H1 (cell line): ENCODE measurements at regions not wholly inside any gene's neighbourhood (a gene's known extent, or its start where the extent isn't known, plus 50 kb on each side); places are given as distances from the start of the nearest gene placed in this dataset.

ENCODE experiments used
- CTCF ChIA-PET: fragments of 300-600 bp; sonication (Branson Sonifier 250); formaldehyde crosslinking; loops from one replicate; lab custom pipeline; 2021; ENCODE audit not compliant: partially characterized antibody; lab: Charles Lee
- POLR2A ChIA-PET: fragments of 300-600 bp; sonication (Branson Sonifier 250); formaldehyde crosslinking; loops from one replicate; lab custom pipeline; 2021; ENCODE audit warnings: inconsistent platforms; ENCODE audit not compliant: partially characterized antibody; lab: Charles Lee
- DNase-seq, 2 experiments: peaks; one replicate each; pipeline versions ENCODE4 v3.0.0 to v3.0.0-alpha.2; 2010 to 2022; ENCODE audit warnings: low spot score in 2 of 2, low read depth in 1 of 2, mixed read lengths in 1 of 2
- FAIRE-seq: peaks from 2 replicates; lab custom pipeline; 2011; peaks lifted over from hg19 to GRCh38; lab: Jason Lieb, UNC
- H2AFZ ChIP-seq: 2 replicates; pipeline ENCODE4 v1.8.1; 2012; ENCODE audit warnings: low read length, inconsistent platforms
- H2AK5ac ChIP-seq: 2 replicates; pipeline ENCODE4 v1.6.1; 2013; ENCODE audit warnings: low read depth, low read length
- H2BK120ac ChIP-seq: replicated peaks from 2 replicates; pipeline ENCODE3; 2013; ENCODE audit warnings: low read depth, low read length, inconsistent platforms
- H2BK12ac ChIP-seq: 2 replicates; pipeline ENCODE4 v1.6.1; 2013; ENCODE audit warnings: low read depth, low read length
- H2BK15ac ChIP-seq: 2 replicates; pipeline ENCODE4 v1.6.1; 2013; ENCODE audit warnings: low read length
- H2BK20ac ChIP-seq: 2 replicates; pipeline ENCODE4 v1.6.1; 2013; ENCODE audit warnings: low read length
- H2BK5ac ChIP-seq: 2 replicates; pipeline ENCODE4 v1.6.1; 2013; ENCODE audit warnings: low read depth, low read length
- H3K14ac ChIP-seq: 2 replicates; pipeline ENCODE4 v1.6.1; 2013; ENCODE audit warnings: inconsistent platforms; ENCODE audit not compliant: insufficient read length
- H3K18ac ChIP-seq: 2 replicates; pipeline ENCODE4 v1.6.1; 2013; ENCODE audit warnings: low read length; ENCODE audit errors: extremely low read depth
- H3K23ac ChIP-seq: 2 replicates; pipeline ENCODE4 v1.6.1; 2013; ENCODE audit warnings: inconsistent platforms; ENCODE audit not compliant: insufficient read length
- H3K23me2 ChIP-seq: 2 replicates; pipeline ENCODE4 v1.6.1; 2013; ENCODE audit warnings: low read depth, low read length
- H3K27ac ChIP-seq: 2 replicates; pipeline ENCODE4 v1.6.1; 2011; ENCODE audit warnings: low read depth, low read length, inconsistent platforms
- H3K27me3 ChIP-seq, 4 experiments: replicated peaks in 1 of 4; 1 replicate in 1 of 4; 2 replicates in 3 of 4; pipeline versions ENCODE4 v1.6.1 to v1.8.1; 2011 to 2013; ENCODE audit warnings: low read length in 3 of 4, mild to moderate bottlenecking in 3 of 4, inconsistent platforms in 2 of 4, mixed read lengths in 2 of 4, moderate library complexity in 1 of 4; ENCODE audit not compliant: control insufficient read depth in 3 of 4, insufficient read depth in 3 of 4; ENCODE audit errors: extremely low read depth in 1 of 4
- H3K36me3 ChIP-seq, 4 experiments: 2 replicates each; pipeline versions ENCODE4 v1.6.1 to v1.8.1; 2011 to 2013; ENCODE audit warnings: mild to moderate bottlenecking in 4 of 4, low read length in 3 of 4, moderate library complexity in 2 of 4, control low read depth in 1 of 4, inconsistent platforms in 1 of 4; ENCODE audit not compliant: insufficient read depth in 4 of 4, control insufficient read depth in 2 of 4
- H3K4ac ChIP-seq: replicated peaks from 2 replicates; pipeline ENCODE3; 2013; ENCODE audit warnings: low read length, low read depth, mixed read lengths, inconsistent platforms; ENCODE audit not compliant: insufficient read length
- H3K4me1 ChIP-seq, 4 experiments: replicated peaks in 1 of 4; 1 replicate in 1 of 4; 2 replicates in 3 of 4; pipeline versions ENCODE4 v1.6.1 to v1.8.1; 2011 to 2013; ENCODE audit warnings: low read length in 3 of 4, inconsistent platforms in 2 of 4, mixed read lengths in 1 of 4; ENCODE audit not compliant: insufficient read depth in 4 of 4, control insufficient read depth in 3 of 4
- H3K4me2 ChIP-seq, 2 experiments: 2 replicates each; pipeline versions ENCODE4 v1.6.1 to v1.8.1; 2011 to 2013; ENCODE audit warnings: low read depth in 2 of 2, low read length in 2 of 2, control low read depth in 1 of 2, inconsistent platforms in 1 of 2, mild to moderate bottlenecking in 1 of 2; ENCODE audit not compliant: insufficient read depth in 1 of 2
- H3K4me3 ChIP-seq, 4 experiments: fragments of 200-600, 300-600 bp in 1 of 4; sonication (generic), shearing (Covaris generic), sonication (Bioruptor Twin) in 1 of 4; 2 replicates each; pipeline versions ENCODE4 v1.5.1 to v1.8.1; 2011 to 2016; ENCODE audit warnings: low read length in 4 of 4, low read depth in 3 of 4, control low read depth in 2 of 4, inconsistent platforms in 2 of 4, mild to moderate bottlenecking in 2 of 4, mixed read lengths in 1 of 4, moderate library complexity in 1 of 4; ENCODE audit not compliant: insufficient read depth in 2 of 4; ENCODE audit errors: extremely low read depth in 1 of 4
- H3K56ac ChIP-seq: replicated peaks from 2 replicates; pipeline ENCODE3; 2013; ENCODE audit warnings: low read depth, mild to moderate bottlenecking, mixed read lengths, low read length, inconsistent platforms; ENCODE audit not compliant: insufficient read length
- H3K79me1 ChIP-seq: 2 replicates; pipeline ENCODE4 v1.6.1; 2013; ENCODE audit warnings: low read depth, low read length, control low read depth
- H3K79me2 ChIP-seq, 2 experiments: 2 replicates each; pipeline versions ENCODE4 v1.6.1 to v1.8.1; 2012 to 2013; ENCODE audit warnings: low read length in 2 of 2, mild to moderate bottlenecking in 2 of 2, inconsistent platforms in 1 of 2; ENCODE audit not compliant: insufficient read depth in 2 of 2, control insufficient read depth in 1 of 2
- H3K9ac ChIP-seq, 4 experiments: replicated peaks in 1 of 4; 1 replicate in 1 of 4; 2 replicates in 3 of 4; pipeline versions ENCODE4 v1.6.1 to v1.8.1; 2011 to 2013; ENCODE audit warnings: low read depth in 3 of 4, low read length in 3 of 4, control low read depth in 2 of 4, mild to moderate bottlenecking in 2 of 4, moderate library complexity in 2 of 4, inconsistent platforms in 1 of 4; ENCODE audit errors: extremely low read depth in 1 of 4
- H3K9me3 ChIP-seq, 2 experiments: 2 replicates each; pipeline versions ENCODE4 v1.6.1 to v1.8.1; 2012 to 2013; ENCODE audit warnings: mild to moderate bottlenecking in 2 of 2, moderate library complexity in 2 of 2, control low read depth in 1 of 2, inconsistent platforms in 1 of 2, low read depth in 1 of 2, low read length in 1 of 2, mixed read lengths in 1 of 2; ENCODE audit not compliant: insufficient read depth in 2 of 2
- H4K20me1 ChIP-seq, 2 experiments: replicated peaks in 1 of 2; 2 replicates each; pipeline versions ENCODE3 to v1.8.1; 2011 to 2013; ENCODE audit warnings: inconsistent platforms in 2 of 2, low read length in 2 of 2, mild to moderate bottlenecking in 1 of 2; ENCODE audit not compliant: insufficient read depth in 2 of 2, control insufficient read depth in 1 of 2
- H4K5ac ChIP-seq: 2 replicates; pipeline ENCODE4 v1.6.1; 2013; ENCODE audit warnings: low read length, low read depth, mixed read lengths, inconsistent platforms; ENCODE audit not compliant: insufficient read length
- H4K8ac ChIP-seq: 2 replicates; pipeline ENCODE4 v1.8.0; 2013; ENCODE audit warnings: mild to moderate bottlenecking, moderate library complexity, low read length, inconsistent platforms; ENCODE audit not compliant: insufficient read depth; ENCODE audit errors: extremely low read depth
- H4K91ac ChIP-seq: replicated peaks from 2 replicates; pipeline ENCODE3; 2013; ENCODE audit warnings: low read length, mixed read lengths, inconsistent platforms; ENCODE audit not compliant: insufficient read length
- KDM1A ChIP-seq: fragments of 200-600, 300-600 bp; sonication (generic); IDR thresholded peaks from 2 replicates; pipeline ENCODE4 v1.7.1; 2016; ENCODE audit warnings: mild to moderate bottlenecking, low read length, borderline replicate concordance
- WGBS, 2 experiments: shearing (Covaris generic) in 1 of 2; methylation state at CpG; one replicate each; pipeline versions ENCODE4 v1.1.6 to v1.1.7; 2013 to 2015; ENCODE audit warnings: low lambda C conversion rate in 2 of 2, mixed read lengths in 2 of 2, inconsistent platforms in 1 of 2, low coverage in 1 of 2, missing lambda C conversion rate in 1 of 2; ENCODE audit not compliant: insufficient replicate concordance in 2 of 2, insufficient coverage in 1 of 2, insufficient read length in 1 of 2; ENCODE audit errors: extremely low coverage in 1 of 2, missing lambda C conversion rate in 1 of 2; 5-methylcytosine and 5-hydroxymethylcytosine counted together
- TF ChIP-seq, protein P1 (sequence below): IDR thresholded peaks from 2 replicates; pipeline ENCODE4 v1.6.1; 2012; ENCODE audit warnings: inconsistent platforms

DNA sequence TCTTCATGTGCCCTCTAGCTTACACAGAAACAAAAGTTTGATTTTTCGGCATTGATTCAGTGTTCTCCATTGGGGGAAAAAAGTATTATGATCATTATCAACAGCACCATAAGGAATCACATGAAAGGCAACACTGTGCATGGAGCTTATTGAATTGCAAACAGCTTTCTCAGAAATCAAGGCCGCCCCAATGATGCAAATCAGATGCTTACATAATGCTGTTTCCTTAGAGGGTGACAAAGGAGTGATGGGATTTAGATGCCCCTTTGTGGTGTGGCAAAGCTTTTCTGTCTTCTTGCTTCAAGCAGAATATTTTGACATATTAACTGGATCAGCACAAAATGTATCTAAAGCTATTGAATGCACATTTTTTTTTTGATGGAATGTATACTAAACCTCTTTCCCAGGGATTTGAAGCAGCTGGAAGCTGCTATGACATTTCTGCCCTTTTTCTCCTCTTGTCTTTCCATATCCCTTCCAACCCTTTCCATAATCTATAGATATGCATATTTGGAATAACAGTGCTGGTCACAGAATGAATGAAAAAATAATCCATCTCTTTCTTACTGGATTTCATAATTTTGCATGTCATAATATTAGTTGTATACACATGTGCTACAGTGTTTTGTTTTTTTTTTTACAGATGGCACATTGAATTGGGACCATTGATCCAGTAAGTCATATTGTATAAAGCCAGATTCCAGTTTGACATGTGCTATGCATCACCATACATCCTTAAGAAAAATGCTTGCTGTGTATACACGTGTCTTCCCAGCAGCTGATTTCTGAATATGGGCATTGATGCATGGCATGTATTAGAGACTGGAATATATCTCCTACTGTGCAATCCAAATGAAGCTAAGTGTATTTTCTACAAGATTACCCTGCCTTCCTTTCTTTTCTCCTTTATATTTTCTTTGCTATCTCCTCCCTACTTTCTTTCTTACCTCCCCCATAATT is 259.7 kb upstream of the DCN start:
- 74% methylated on average over 3 of the region's 3 CpGs; no CpG with 5 or more reads in 1 of the 2 experiments for WGBS, 2 experiments
- no peaks in the 10 kb centered on the region for H3K27me3 ChIP-seq
- no peak overlapping the region for H4K8ac ChIP-seq
- H3K23ac ChIP-seq: no peak overlapping the region
- no peak overlapping the region for H4K91ac ChIP-seq
- H2BK120ac ChIP-seq: no peak overlapping the region
- H2BK12ac ChIP-seq: no peak overlapping the region
- no peak overlapping the region for H3K4me3 ChIP-seq
- H3K4me1 ChIP-seq: peaks cover 0 to 3% (median 0%) of the 10 kb centered on the region in 4 experiments; a peak in 2 of 7 replicates
- no peak overlapping the region for H3K9ac ChIP-seq
- H2BK5ac ChIP-seq: no peak overlapping the region
- H3K4me2 ChIP-seq: no peak overlapping the region
- POLR2A ChIA-PET: no interaction called here
- H3K36me3 ChIP-seq: no peaks in the 10 kb centered on the region
- no peak overlapping the region for H2BK15ac ChIP-seq
- FAIRE-seq (no peak), DNase-seq (no peak)
- H3K79me2 ChIP-seq: no peaks in the 10 kb centered on the region
- no peaks in the 10 kb centered on the region for H3K23me2 ChIP-seq
- no peak overlapping the region for H3K4ac ChIP-seq
- H3K9me3 ChIP-seq: no peaks in the 10 kb centered on the region
- H2AK5ac ChIP-seq: no peak overlapping the region
- no peak overlapping the region for H3K56ac ChIP-seq
- no peaks in the 10 kb centered on the region for H4K20me1 ChIP-seq
- no peak overlapping the region for H3K27ac ChIP-seq
- CTCF ChIA-PET: interaction anchor here (1.0 kb wide), 1 partner anchor 14 kb away, joined by 4 read pairs; no protein-coding TSS in a partner anchor
- H4K5ac ChIP-seq: no peak overlapping the region
- no peaks in the 10 kb centered on the region for H3K79me1 ChIP-seq
- no peak overlapping the region for H2BK20ac ChIP-seq
- no peak overlapping the region for H3K18ac ChIP-seq
- H2AFZ ChIP-seq: no peak overlapping the region
- H3K14ac ChIP-seq: no peak overlapping the region
- TF ChIP-seq KDM1A: no peak
- TF ChIP-seq, protein P1, sequence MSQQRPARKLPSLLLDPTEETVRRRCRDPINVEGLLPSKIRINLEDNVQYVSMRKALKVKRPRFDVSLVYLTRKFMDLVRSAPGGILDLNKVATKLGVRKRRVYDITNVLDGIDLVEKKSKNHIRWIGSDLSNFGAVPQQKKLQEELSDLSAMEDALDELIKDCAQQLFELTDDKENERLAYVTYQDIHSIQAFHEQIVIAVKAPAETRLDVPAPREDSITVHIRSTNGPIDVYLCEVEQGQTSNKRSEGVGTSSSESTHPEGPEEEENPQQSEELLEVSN: no peak
